H1 (cell line): ENCODE measurements at regions not wholly inside any gene's neighbourhood (a gene's known extent, or its start where the extent isn't known, plus 50 kb on each side); places are given as distances from the start of the nearest gene placed in this dataset.

ENCODE experiments used
- CREB1 ChIP-seq: IDR thresholded peaks from 2 replicates; pipeline ENCODE4 v1.6.1; 2012; ENCODE audit warnings: inconsistent platforms
- CTBP2 ChIP-seq: IDR thresholded peaks from 2 replicates; pipeline ENCODE4 v1.7.0; 2011; ENCODE audit warnings: borderline replicate concordance, mild to moderate bottlenecking, moderate library complexity, mixed read lengths, low read length; ENCODE audit not compliant: insufficient read depth, insufficient read length
- GABPA ChIP-seq: IDR thresholded peaks from 2 replicates; pipeline ENCODE4 v1.6.1; 2011; ENCODE audit warnings: mild to moderate bottlenecking, low read length, moderate library complexity, borderline replicate concordance; ENCODE audit not compliant: insufficient read depth
- JUN ChIP-seq: IDR thresholded peaks from 2 replicates; pipeline ENCODE4 v1.6.1; 2011; ENCODE audit warnings: low read depth, mild to moderate bottlenecking, improper control_type of control experiment, low read length
- PHF8 ChIP-seq: fragments of 200-600 bp; sonication (generic); conservative IDR thresholded peaks from 2 replicates; pipeline ENCODE4 v1.7.1; 2012; ENCODE audit warnings: low read depth, mild to moderate bottlenecking, inconsistent platforms, low read length, moderate library complexity
- POLR2A ChIP-seq, 2 experiments: IDR thresholded peaks; 1 replicate in 1 of 2; 2 replicates in 1 of 2; pipeline ENCODE4 v1.6.1; 2011; ENCODE audit warnings: low read depth in 2 of 2, low read length in 2 of 2, mild to moderate bottlenecking in 2 of 2; ENCODE audit errors: control extremely low read depth in 1 of 2
- RAD21 ChIP-seq, 2 experiments: IDR thresholded peaks in 1 of 2; conservative IDR thresholded peaks in 1 of 2; 2 replicates each; pipeline ENCODE4 v1.6.1; 2011; ENCODE audit warnings: low read depth in 2 of 2, low read length in 2 of 2, improper control_type of control experiment in 1 of 2, inconsistent platforms in 1 of 2, mild to moderate bottlenecking in 1 of 2, moderate library complexity in 1 of 2
- SIN3A ChIP-seq, 2 experiments: IDR thresholded peaks in 1 of 2; conservative IDR thresholded peaks in 1 of 2; 2 replicates each; pipeline ENCODE4 v1.6.1; 2011 to 2012; ENCODE audit warnings: low read length in 2 of 2, improper control_type of control experiment in 1 of 2, low read depth in 1 of 2, mild to moderate bottlenecking in 1 of 2
- TAF1 ChIP-seq: IDR thresholded peaks from 2 replicates; pipeline ENCODE4 v1.6.1; 2011; ENCODE audit warnings: mild to moderate bottlenecking, low read depth, low read length
- YY1 ChIP-seq: IDR thresholded peaks from 2 replicates; pipeline ENCODE4 v1.6.1; 2011; ENCODE audit warnings: low read depth, mild to moderate bottlenecking, low read length
- TF ChIP-seq, protein P1 (sequence below): IDR thresholded peaks from 2 replicates; pipeline ENCODE4 v1.6.1; 2012; ENCODE audit warnings: inconsistent platforms
- TF ChIP-seq, protein P2 (sequence below), 3 experiments: IDR thresholded peaks; 1 replicate in 2 of 3; 2 replicates in 1 of 3; pipeline versions ENCODE4 v1.5.1 to v1.6.1; 2011; ENCODE audit warnings: low read length in 3 of 3, mild to moderate bottlenecking in 3 of 3, inconsistent platforms in 2 of 3, low read depth in 1 of 3, moderate library complexity in 1 of 3; ENCODE audit not compliant: insufficient read depth in 1 of 3; ENCODE audit errors: control extremely low read depth in 1 of 3
- TF ChIP-seq, protein P3 (sequence below): IDR thresholded peaks from 2 replicates; pipeline ENCODE4 v1.6.1; 2011; ENCODE audit warnings: low read length, improper control_type of control experiment

DNA sequence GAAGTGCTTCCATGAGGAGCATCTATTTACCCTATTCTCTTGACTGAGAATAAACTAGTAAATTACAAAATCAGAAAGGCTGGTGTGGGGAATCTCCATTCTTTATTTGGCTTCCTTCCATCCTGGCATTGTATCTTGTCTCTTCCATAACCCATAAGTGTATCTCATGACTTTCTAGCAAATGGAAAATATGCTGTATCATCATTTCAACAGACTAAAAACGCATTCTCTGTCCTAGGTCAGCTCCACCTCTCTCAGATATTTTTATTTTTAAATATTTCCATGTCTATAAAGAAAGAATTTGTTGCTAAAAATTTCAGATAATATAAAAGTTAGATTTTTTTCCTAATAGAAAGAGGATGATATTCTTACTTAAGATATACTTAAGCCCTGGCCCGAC lies 154.2 kb upstream of the MYO16 start:
- TF ChIP-seq CTBP2: no peak
- TF ChIP-seq, protein P1, sequence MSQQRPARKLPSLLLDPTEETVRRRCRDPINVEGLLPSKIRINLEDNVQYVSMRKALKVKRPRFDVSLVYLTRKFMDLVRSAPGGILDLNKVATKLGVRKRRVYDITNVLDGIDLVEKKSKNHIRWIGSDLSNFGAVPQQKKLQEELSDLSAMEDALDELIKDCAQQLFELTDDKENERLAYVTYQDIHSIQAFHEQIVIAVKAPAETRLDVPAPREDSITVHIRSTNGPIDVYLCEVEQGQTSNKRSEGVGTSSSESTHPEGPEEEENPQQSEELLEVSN: no peak
- TF ChIP-seq CREB1: no peak
- TF ChIP-seq SIN3A (conservative IDR thresholded peaks at IDR 0.05 in 1 of 2, IDR thresholded peaks at IDR 0.05 in 1 of 2; ENCODE audit: low read depth in 1 of 2, low read length in 2 of 2): no peak
- TF ChIP-seq JUN: no peak
- TF ChIP-seq GABPA: no peak
- TF ChIP-seq, protein P2, sequence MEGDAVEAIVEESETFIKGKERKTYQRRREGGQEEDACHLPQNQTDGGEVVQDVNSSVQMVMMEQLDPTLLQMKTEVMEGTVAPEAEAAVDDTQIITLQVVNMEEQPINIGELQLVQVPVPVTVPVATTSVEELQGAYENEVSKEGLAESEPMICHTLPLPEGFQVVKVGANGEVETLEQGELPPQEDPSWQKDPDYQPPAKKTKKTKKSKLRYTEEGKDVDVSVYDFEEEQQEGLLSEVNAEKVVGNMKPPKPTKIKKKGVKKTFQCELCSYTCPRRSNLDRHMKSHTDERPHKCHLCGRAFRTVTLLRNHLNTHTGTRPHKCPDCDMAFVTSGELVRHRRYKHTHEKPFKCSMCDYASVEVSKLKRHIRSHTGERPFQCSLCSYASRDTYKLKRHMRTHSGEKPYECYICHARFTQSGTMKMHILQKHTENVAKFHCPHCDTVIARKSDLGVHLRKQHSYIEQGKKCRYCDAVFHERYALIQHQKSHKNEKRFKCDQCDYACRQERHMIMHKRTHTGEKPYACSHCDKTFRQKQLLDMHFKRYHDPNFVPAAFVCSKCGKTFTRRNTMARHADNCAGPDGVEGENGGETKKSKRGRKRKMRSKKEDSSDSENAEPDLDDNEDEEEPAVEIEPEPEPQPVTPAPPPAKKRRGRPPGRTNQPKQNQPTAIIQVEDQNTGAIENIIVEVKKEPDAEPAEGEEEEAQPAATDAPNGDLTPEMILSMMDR (IDR thresholded peaks at IDR 0.05; ENCODE audit: control extremely low read depth in 1 of 3, insufficient read depth in 1 of 3, low read depth in 1 of 3, low read length in 3 of 3): no peak
- TF ChIP-seq POLR2A (IDR thresholded peaks at IDR 0.05; ENCODE audit: control extremely low read depth in 1 of 2, low read depth in 2 of 2, low read length in 2 of 2): no peak
- TF ChIP-seq RAD21 (IDR thresholded peaks at IDR 0.05 in 1 of 2, conservative IDR thresholded peaks at IDR 0.05 in 1 of 2; ENCODE audit: low read depth in 2 of 2, low read length in 2 of 2): no peak
- TF ChIP-seq, protein P3, sequence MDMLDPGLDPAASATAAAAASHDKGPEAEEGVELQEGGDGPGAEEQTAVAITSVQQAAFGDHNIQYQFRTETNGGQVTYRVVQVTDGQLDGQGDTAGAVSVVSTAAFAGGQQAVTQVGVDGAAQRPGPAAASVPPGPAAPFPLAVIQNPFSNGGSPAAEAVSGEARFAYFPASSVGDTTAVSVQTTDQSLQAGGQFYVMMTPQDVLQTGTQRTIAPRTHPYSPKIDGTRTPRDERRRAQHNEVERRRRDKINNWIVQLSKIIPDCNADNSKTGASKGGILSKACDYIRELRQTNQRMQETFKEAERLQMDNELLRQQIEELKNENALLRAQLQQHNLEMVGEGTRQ: no peak
- TF ChIP-seq YY1: no peak
- TF ChIP-seq PHF8: no peak
- no peak for TF ChIP-seq TAF1
